ENCODE measurements at regions not wholly inside any gene's neighbourhood (a gene's known extent, or its start where the extent isn't known, plus 50 kb on each side); places are given as distances from the start of the nearest gene placed in this dataset.

- DNase-seq: no peak
Measured at GRCh38 chrX:131910586-131910985, 112.5 kb upstream of the STK26 start.

- DNase-seq: no peak
Measured at GRCh38 chrX:131915488-131915887, 107.6 kb upstream of the STK26 start.

DNA sequence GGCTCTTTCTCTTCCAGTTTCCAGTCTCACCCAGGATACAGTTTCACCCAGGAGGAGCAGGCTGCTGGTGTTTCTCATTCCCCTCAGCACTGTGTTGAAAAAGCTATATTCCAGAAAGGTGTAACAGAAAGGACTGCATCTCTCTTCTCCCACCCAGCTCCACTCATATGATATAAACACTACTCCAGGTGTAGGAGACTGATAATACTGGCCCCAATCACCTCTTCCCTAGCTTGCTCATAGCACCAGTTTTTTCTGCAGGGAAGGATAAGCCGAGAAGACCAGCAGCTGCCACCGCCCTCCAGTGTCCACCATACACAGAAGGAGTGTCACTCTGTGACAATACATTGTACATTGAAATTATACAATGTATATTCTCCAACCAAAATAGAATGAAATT is 105.5 kb upstream of the STK26 start:
- no peak for DNase-seq

DNA sequence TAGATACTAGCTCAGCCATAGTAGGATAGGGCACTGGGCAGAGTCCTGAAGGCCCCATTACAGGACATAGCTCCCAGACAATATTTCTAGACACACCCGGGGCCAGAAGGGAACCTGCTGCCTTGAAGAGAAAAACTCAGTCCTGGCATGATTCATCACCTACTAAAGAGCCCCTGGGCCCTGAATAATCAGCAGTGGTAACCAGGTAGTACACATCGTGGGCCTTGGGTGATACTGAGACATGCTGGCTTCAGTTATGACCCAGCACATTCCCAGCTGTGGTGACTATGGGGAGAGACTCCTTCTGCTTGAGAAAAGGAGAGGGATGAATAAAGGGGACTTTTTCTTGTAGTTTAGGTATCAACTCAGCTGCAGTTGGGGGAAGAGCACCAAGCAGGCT is 104.3 kb upstream of the STK26 start:
- DNase-seq: no peak

- DNase-seq: no peak
Measured at GRCh38 chrX:131923614-131924250, 99.4 kb upstream of the STK26 start.

DNA sequence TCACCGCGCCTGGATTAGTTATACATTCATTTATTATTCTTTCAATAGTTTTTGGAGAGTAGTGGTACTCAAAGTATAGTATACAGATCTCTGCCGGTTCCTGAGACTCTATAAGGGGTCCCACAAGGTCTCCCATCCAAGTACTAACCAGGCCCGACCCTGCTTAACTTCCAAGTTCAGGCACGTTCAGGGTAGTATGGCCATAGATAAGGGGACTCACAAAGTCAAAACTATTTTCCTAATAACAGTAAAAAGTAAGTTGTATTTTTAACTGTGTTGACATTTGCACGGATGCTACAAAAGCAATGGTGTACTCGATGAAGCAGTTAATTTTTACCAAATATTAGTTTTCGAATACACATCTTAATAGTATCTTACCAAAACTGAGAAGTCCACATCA is 84.4 kb upstream of the STK26 start:
- no peak for DNase-seq

- no peak for DNase-seq
Measured at GRCh38 chrX:131942034-131942433, 81.1 kb upstream of the STK26 start.

DNA sequence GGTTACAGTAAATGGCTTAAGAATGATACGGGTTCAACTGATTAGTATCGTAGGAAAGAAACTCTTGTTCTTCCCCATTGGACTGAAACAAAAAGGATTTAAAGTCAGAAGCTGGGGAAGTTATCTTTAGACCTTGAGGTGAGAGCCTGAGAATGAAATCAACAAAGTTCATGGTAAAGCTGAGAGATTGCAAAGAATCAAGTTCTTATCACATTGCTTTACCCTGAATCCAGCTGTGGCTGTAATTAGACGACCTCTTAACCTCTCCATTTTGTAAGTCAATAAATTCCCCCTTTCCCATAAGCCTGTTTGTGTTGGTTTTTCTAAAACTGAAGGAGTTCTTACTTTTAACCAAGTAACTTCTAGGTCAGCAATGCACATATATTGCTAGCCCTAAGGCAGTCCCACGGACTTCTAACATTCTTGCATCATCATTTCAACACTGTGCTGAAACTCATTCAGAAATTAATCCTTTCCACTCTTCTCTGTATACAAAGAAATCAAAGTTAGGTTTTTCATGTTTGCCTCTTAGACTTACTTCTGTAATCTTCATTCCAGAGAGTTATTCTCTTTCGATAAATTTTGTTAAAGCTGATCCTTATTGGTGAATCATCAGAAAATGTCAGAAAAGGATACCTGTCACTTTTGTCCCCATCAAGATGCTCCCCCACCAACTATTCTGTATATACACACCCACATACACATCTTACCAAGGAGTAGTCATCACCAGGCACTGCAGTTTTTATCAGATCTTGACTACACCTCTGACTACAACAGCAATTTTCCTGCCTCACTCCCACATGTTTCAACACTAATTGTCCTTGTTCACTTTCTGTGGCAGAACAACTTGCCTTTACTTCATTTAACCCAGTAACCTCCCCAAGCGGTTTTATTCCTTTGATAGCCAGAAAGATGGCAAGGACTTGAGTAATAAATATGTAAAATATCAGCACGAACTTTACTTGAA is 77.9 kb upstream of the STK26 start:
- DNase-seq: no peak

DNA sequence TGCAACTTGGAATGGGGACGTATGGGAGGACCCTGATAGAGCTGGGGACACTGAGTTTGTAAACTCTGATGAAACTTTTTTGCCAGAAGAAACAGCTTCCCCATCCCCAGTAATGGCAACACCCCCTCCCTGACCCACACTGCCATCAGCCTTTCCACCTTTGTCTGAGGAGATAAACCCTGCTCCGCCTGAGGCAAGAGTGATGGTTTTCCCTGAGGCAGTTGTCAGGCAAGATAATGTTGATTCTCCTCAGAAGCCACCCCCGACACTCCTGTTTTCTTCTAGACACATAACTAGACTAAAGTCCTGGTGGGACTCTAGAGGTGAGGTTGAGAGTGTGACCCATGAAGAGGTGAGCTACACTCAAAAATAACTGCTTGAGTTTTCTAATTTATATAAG is 71.9 kb upstream of the STK26 start:
- DNase-seq: no peak

DNA sequence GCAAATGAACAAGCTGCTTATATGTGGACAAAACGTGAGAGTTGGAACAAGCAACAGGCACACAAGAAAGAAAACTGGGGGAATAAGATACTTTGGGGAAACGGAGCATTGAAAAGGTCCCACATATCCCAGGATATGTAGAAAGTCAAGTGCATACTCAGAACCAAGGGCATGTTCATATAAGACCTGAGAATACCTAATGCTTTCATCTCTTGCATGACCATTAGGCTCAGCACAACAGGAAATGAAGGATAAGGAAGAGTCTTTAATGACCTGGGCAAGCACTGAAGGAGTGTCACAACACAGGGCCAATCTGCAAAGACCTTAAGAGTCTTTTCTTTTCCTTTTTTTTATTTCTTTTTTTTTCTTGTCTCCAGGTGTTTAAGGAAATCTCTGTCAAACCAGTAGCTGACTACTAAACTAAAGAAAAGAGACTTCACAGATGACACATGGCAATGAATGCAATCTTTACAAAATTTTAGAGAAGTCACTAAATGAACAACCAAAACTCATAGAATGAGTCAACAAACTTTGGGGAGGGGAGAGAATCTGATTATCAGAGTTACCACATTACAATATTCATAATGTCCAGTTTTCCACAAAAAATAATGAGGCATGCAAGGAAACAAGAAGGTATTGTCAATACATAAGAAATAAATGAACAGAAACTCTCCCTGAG is 67.9 kb upstream of the STK26 start:
- DNase-seq: no peak

GRCh38 chrX:131958724-131959123 is 64.4 kb upstream of the STK26 start:
- no peak for DNase-seq

GRCh38 chrX:131970347-131970746 is 52.8 kb upstream of the STK26 start:
- no peak for DNase-seq

All from activated naive CD4-positive, alpha-beta T cell treated with anti-CD3 and anti-CD28 coated beads, Interleukin-2, amount 50 U/mL, for 16 hours (primary cell).